Esophagus muscularis mucosa (tissue), 4 donors: ENCODE measurements at regions not wholly inside any gene's neighbourhood (a gene's known extent, or its start where the extent isn't known, plus 50 kb on each side); places are given as distances from the start of the nearest gene placed in this dataset.
"Not testable (repeated sequence)": the region's sequence is repeated elsewhere in the genome, so short reads cannot be mapped to it uniquely, and the experiment has no call there.

Experiments
- DNase-seq: peaks from one replicate; pipeline ENCODE4 v3.0.0-alpha.2; 2017; ENCODE audit errors: extremely low spot score
- H3K27ac ChIP-seq, 4 donors: fragments of 200-600 bp; sonication (generic); replicated peaks in 1 of 4; 1 replicate in 3 of 4; 2 replicates in 1 of 4; pipeline ENCODE4 v1.5.1; 2016 to 2019; ENCODE audit warnings: mild to moderate bottlenecking in 1 of 4
- H3K27me3 ChIP-seq, 4 donors: fragments of 200-600 bp; sonication (generic); one replicate each; pipeline versions ENCODE4 v1.5.1 to v1.6.0; 2016 to 2019
- H3K36me3 ChIP-seq, 4 donors: fragments of 200-600 bp; sonication (generic); one replicate each; pipeline ENCODE4 v1.5.1; 2016 to 2019
- H3K4me1 ChIP-seq, 4 donors: fragments of 200-600 bp; sonication (generic); one replicate each; pipeline ENCODE4 v1.5.1; 2016 to 2019
- H3K4me3 ChIP-seq, 4 donors: fragments of 200-600 bp; sonication (generic); 1 replicate in 2 of 4; 2 replicates in 2 of 4; pipeline ENCODE4 v1.5.1; 2016 to 2019; ENCODE audit warnings: mild to moderate bottlenecking in 4 of 4, moderate library complexity in 1 of 4
- H3K9me3 ChIP-seq, 4 donors: fragments of 200-600 bp; sonication (generic); 1 replicate in 3 of 4; 2 replicates in 1 of 4; pipeline ENCODE4 v1.5.1; 2016 to 2019
- CTCF ChIP-seq, 3 experiments: fragments of 200-600 bp in 2 of 3; fragments of 450-650 bp in 1 of 3; sonication (generic) in 2 of 3; IDR thresholded peaks; one replicate each; pipeline ENCODE4 v1.5.1; 2017 to 2019; ENCODE audit warnings: antibody characterized with exemption in 3 of 3, mild to moderate bottlenecking in 2 of 3, moderate library complexity in 1 of 3
- EP300 ChIP-seq: sonication (generic); formaldehyde crosslinking; IDR thresholded peaks from one replicate; pipeline ENCODE4 v1.6.1; 2017; ENCODE audit warnings: antibody characterized with exemption
- POLR2A ChIP-seq: fragments of 450-650 bp; IDR thresholded peaks from one replicate; pipeline ENCODE4 v1.6.1; 2017; ENCODE audit warnings: antibody characterized with exemption, moderate library complexity, mild to moderate bottlenecking, low read depth
- POLR2AphosphoS5 ChIP-seq, 2 donors: sonication (generic); formaldehyde crosslinking; IDR thresholded peaks; one replicate each; pipeline ENCODE4 v1.6.1; 2017; ENCODE audit warnings: antibody characterized with exemption in 2 of 2
- WGBS: methylation state at CpG from one replicate; pipeline ENCODE4 v1.1.5; 2018; 5-methylcytosine and 5-hydroxymethylcytosine counted together
- intact Hi-C: fragments of 100-400 bp; cut with DNase I; formaldehyde crosslinking; loops from one replicate; pipeline ENCODE4 v1.15.1; 2023

- 79% methylated on average over 1 of the region's 1 CpG for WGBS
- H3K4me1 ChIP-seq: no peaks in the 10 kb centered on the region
- H3K9me3 ChIP-seq: no peaks in the 10 kb centered on the region
- intact Hi-C loops: no loop called here
- no peak overlapping the region for H3K27ac ChIP-seq
- DNase-seq: no peak
- no peaks in the 10 kb centered on the region for H3K36me3 ChIP-seq
- no peak for TF ChIP-seq EP300
- TF ChIP-seq POLR2AphosphoS5 (IDR thresholded peaks at IDR 0.05): no peak
- no peak for TF ChIP-seq CTCF (IDR thresholded peaks at IDR 0.05)
- TF ChIP-seq POLR2A: no peak
- no peak overlapping the region for H3K4me3 ChIP-seq
- H3K27me3 ChIP-seq: no peaks in the 10 kb centered on the region
These were observed 247.4 kb upstream of the CHD1 start for GRCh38 chr5:99176186-99176585.

- no peak overlapping the region for H3K27ac ChIP-seq
- DNase-seq: no peak
- H3K4me1 ChIP-seq: no peaks in the 10 kb centered on the region
- TF ChIP-seq CTCF (IDR thresholded peaks at IDR 0.05): peak in 1 of 3 experiments; percentile 11
- no peak for TF ChIP-seq EP300
- no peaks in the 10 kb centered on the region for H3K36me3 ChIP-seq
- no peaks in the 10 kb centered on the region for H3K27me3 ChIP-seq
- no peaks in the 10 kb centered on the region for H3K9me3 ChIP-seq
- intact Hi-C loops: no loop called here
- 56% methylated on average over 3 of the region's 3 CpGs for WGBS
- H3K4me3 ChIP-seq: no peak overlapping the region
These were observed 240.5 kb upstream of the CHD1 start for GRCh38 chr5:99169309-99169708.

- H3K27me3 ChIP-seq, intact Hi-C loops, H3K4me1 ChIP-seq, H3K9me3 ChIP-seq, DNase-seq, H3K4me3 ChIP-seq, H3K36me3 ChIP-seq, H3K27ac ChIP-seq: not testable (repeated sequence)
- WGBS: 95% methylated on average over 4 of the region's 4 CpGs
These were observed 232.7 kb upstream of the CHD1 start for GRCh38 chr5:99161538-99161937.

- Histone ChIP-seq H3K27ac (no peak overlapping the region), H3K4me1 (no peaks in the 10 kb centered on the region), H3K36me3 (no peaks in the 10 kb centered on the region), H3K9me3 (no peaks in the 10 kb centered on the region), H3K27me3 (no peaks in the 10 kb centered on the region), H3K4me3 (no peak overlapping the region)
- no peak for DNase-seq
- intact Hi-C loops: no loop called here
- 70% methylated on average over 1 of the region's 1 CpG for WGBS
- TF ChIP-seq POLR2A: no peak
- TF ChIP-seq POLR2AphosphoS5 (IDR thresholded peaks at IDR 0.05): no peak
These were observed 227.9 kb upstream of the CHD1 start for GRCh38 chr5:99156688-99157087.

GRCh38 chr5:99143283-99143795 is 214.5 kb upstream of the CHD1 start:
- DNase-seq, H3K36me3 ChIP-seq, intact Hi-C loops, H3K27ac ChIP-seq, H3K27me3 ChIP-seq, H3K4me1 ChIP-seq, H3K4me3 ChIP-seq: not testable (repeated sequence)
- WGBS: 77% methylated on average over 1 of the region's 1 CpG
- H3K9me3 ChIP-seq: peaks cover 0 to 22% (median 10%) of the 10 kb centered on the region in 4 donors

GRCh38 chr5:99141534-99142128 is 212.8 kb upstream of the CHD1 start:
- 80% methylated on average over 1 of the region's 3 CpGs for WGBS
- Histone ChIP-seq H3K4me3 (no peak overlapping the region), H3K4me1 (no peaks in the 10 kb centered on the region), H3K9me3 (peaks cover 0 to 19% (median 10%) of the 10 kb centered on the region in 4 donors), H3K36me3 (no peaks in the 10 kb centered on the region), H3K27ac (no peak overlapping the region), H3K27me3 (no peaks in the 10 kb centered on the region)
- TF ChIP-seq EP300 (no peak), POLR2A (no peak), CTCF (IDR thresholded peaks at IDR 0.05) (no peak), POLR2AphosphoS5 (IDR thresholded peaks at IDR 0.05) (no peak)
- no peak for DNase-seq
- intact Hi-C loops: no loop called here
